Activated CD8-positive, alpha-beta memory T cell treated with anti-CD3 and anti-CD28 coated beads for 48 hours (primary cell): ENCODE measurements at regions not wholly inside any gene's neighbourhood (a gene's known extent, or its start where the extent isn't known, plus 50 kb on each side); places are given as distances from the start of the nearest gene placed in this dataset.
A peak's percentile ranks its signal among the peaks of the same experiment; 100 is the strongest.

Source experiments
- DNase-seq, 3 experiments: peaks; one replicate each; pipeline ENCODE4 v3.0.0-alpha.2; 2020; ENCODE audit warnings: low read depth in 2 of 3, low spot score in 2 of 3

- peak in 1 of 3 experiments; percentile 4 for DNase-seq
Measured at GRCh38 chr6:20023549-20024315, 186.6 kb downstream of the ID4 start.

GRCh38 chr6:20024316-20024673 is 187.1 kb downstream of the ID4 start:
- peak in 1 of 3 experiments; percentile 5 for DNase-seq

GRCh38 chr6:20024978-20025377 is 187.3 kb downstream of the MBOAT1 start:
- DNase-seq: no peak

GRCh38 chr6:20025681-20026080 is 186.6 kb downstream of the MBOAT1 start:
- DNase-seq: no peak

GRCh38 chr6:20028143-20028542 is 184.1 kb downstream of the MBOAT1 start:
- DNase-seq: no peak

- no peak for DNase-seq
Measured at GRCh38 chr6:20028562-20028961, 183.7 kb downstream of the MBOAT1 start.

- DNase-seq: no peak
Measured at GRCh38 chr6:20029979-20030378, 182.3 kb downstream of the MBOAT1 start.

GRCh38 chr6:20031342-20031741 is 180.9 kb downstream of the MBOAT1 start:
- DNase-seq: no peak

- DNase-seq: no peak
Measured at GRCh38 chr6:20033697-20034407, 178.4 kb downstream of the MBOAT1 start.

GRCh38 chr6:20034408-20034769 is 177.9 kb downstream of the MBOAT1 start:
- no peak for DNase-seq

GRCh38 chr6:20036141-20036677 is 176.1 kb downstream of the MBOAT1 start:
- no peak for DNase-seq

GRCh38 chr6:20038410-20039204 is 173.7 kb downstream of the MBOAT1 start:
- DNase-seq: no peak

- no peak for DNase-seq
Measured at GRCh38 chr6:20044883-20045282, 167.4 kb downstream of the MBOAT1 start.
